HUES48 (cell line): ENCODE measurements at regions not wholly inside any gene's neighbourhood (a gene's known extent, or its start where the extent isn't known, plus 50 kb on each side); places are given as distances from the start of the nearest gene placed in this dataset.

Experiments
- H3K27ac ChIP-seq: one replicate; pipeline ENCODE4 v1.7.0; 2013; ENCODE audit warnings: low read depth, low read length, inconsistent platforms
- H3K27me3 ChIP-seq: 2 replicates; pipeline ENCODE4 v1.6.1; 2013; ENCODE audit warnings: mild to moderate bottlenecking, low read length; ENCODE audit not compliant: control insufficient read depth, insufficient read depth
- H3K36me3 ChIP-seq: 2 replicates; pipeline ENCODE4 v1.6.1; 2013; ENCODE audit warnings: low read length; ENCODE audit not compliant: control insufficient read depth, insufficient read depth
- H3K4me1 ChIP-seq: 2 replicates; pipeline ENCODE4 v1.6.1; 2013; ENCODE audit warnings: mild to moderate bottlenecking, low read length; ENCODE audit not compliant: control insufficient read depth, insufficient read depth
- H3K4me3 ChIP-seq: 2 replicates; pipeline ENCODE4 v1.5.1; 2013; ENCODE audit warnings: mild to moderate bottlenecking, low read depth, low read length
- H3K9ac ChIP-seq: 2 replicates; pipeline ENCODE4 v1.6.1; 2013; ENCODE audit warnings: mild to moderate bottlenecking, low read depth, low read length, moderate library complexity
- H3K9me3 ChIP-seq: 2 replicates; pipeline ENCODE4 v1.6.1; 2013; ENCODE audit warnings: low read length; ENCODE audit not compliant: control insufficient read depth, insufficient read depth

GRCh38 chr15:31484986-31485385 is 158.4 kb downstream of the KLF13 start:
- Histone ChIP-seq H3K27ac (no peak overlapping the region), H3K9me3 (no peaks in the 10 kb centered on the region), H3K4me3 (no peak overlapping the region), H3K4me1 (peaks cover 7% of the 10 kb centered on the region; the same call in 1 of the 2 replicates), H3K36me3 (no peaks in the 10 kb centered on the region), H3K9ac (no peak overlapping the region), H3K27me3 (peaks cover 50% of the 10 kb centered on the region)

GRCh38 chr15:31485431-31485830 is 158.8 kb downstream of the KLF13 start:
- Histone ChIP-seq H3K9ac (no peak overlapping the region), H3K36me3 (no peaks in the 10 kb centered on the region), H3K27ac (no peak overlapping the region), H3K4me3 (no peak overlapping the region), H3K4me1 (peaks cover 7% of the 10 kb centered on the region; the same call in 1 of the 2 replicates), H3K27me3 (peaks cover 50% of the 10 kb centered on the region), H3K9me3 (no peaks in the 10 kb centered on the region)

GRCh38 chr15:31485911-31486461 is 159.4 kb downstream of the KLF13 start:
- Histone ChIP-seq H3K4me1 (peaks cover 7% of the 10 kb centered on the region; the same call in 1 of the 2 replicates), H3K27ac (no peak overlapping the region), H3K36me3 (no peaks in the 10 kb centered on the region), H3K9me3 (no peaks in the 10 kb centered on the region), H3K27me3 (peaks cover 49% of the 10 kb centered on the region), H3K4me3 (no peak overlapping the region), H3K9ac (no peak overlapping the region)

- 0 out of 2 replicates have a peak, but pooled peaks cover 2% of the 10 kb centered on the region for H3K9me3 ChIP-seq
- H3K4me3 ChIP-seq = no peak overlapping the region
- peaks cover 7% of the 10 kb centered on the region; the same call in 1 of the 2 replicates for H3K4me1 ChIP-seq
- H3K9ac ChIP-seq = no peak overlapping the region
- no peak overlapping the region for H3K27ac ChIP-seq
- H3K36me3 ChIP-seq = no peaks in the 10 kb centered on the region
- H3K27me3 ChIP-seq = peaks cover 44% of the 10 kb centered on the region
Measured at GRCh38 chr15:31486506-31486905, 159.9 kb downstream of the KLF13 start.

GRCh38 chr15:31486906-31487695 is 160.5 kb downstream of the KLF13 start:
- H3K9ac ChIP-seq = no peak overlapping the region

GRCh38 chr15:31487811-31488436 is 161.3 kb downstream of the KLF13 start:
- Histone ChIP-seq H3K4me1 (peaks cover 4% of the 10 kb centered on the region; the same call in 1 of the 2 replicates), H3K9me3 (0 out of 2 replicates have a peak, but pooled peaks cover 2% of the 10 kb centered on the region), H3K9ac (no peak overlapping the region), H3K4me3 (no peak overlapping the region), H3K27ac (no peak overlapping the region), H3K27me3 (peaks cover 30% of the 10 kb centered on the region), H3K36me3 (no peaks in the 10 kb centered on the region)

More at GRCh38 chr15:31486906-31487695, 160.5 kb downstream of the KLF13 start:
- Histone ChIP-seq H3K27me3 (peaks cover 38% of the 10 kb centered on the region), H3K27ac (no peak overlapping the region), H3K4me3 (no peak overlapping the region), H3K9me3 (0 out of 2 replicates have a peak, but pooled peaks cover 2% of the 10 kb centered on the region), H3K4me1 (peaks cover 7% of the 10 kb centered on the region; the same call in 1 of the 2 replicates), H3K36me3 (no peaks in the 10 kb centered on the region)

GRCh38 chr15:31488437-31489204 is 162.0 kb downstream of the KLF13 start:
- Histone ChIP-seq H3K9ac (no peak overlapping the region), H3K36me3 (no peaks in the 10 kb centered on the region), H3K4me3 (no peak overlapping the region), H3K9me3 (0 out of 2 replicates have a peak, but pooled peaks cover 2% of the 10 kb centered on the region), H3K27me3 (peaks cover 23% of the 10 kb centered on the region), H3K4me1 (0 out of 2 replicates have a peak, but pooled peaks cover 3% of the 10 kb centered on the region), H3K27ac (no peak overlapping the region)

- Histone ChIP-seq H3K4me1 (0 out of 2 replicates have a peak, but pooled peaks cover 3% of the 10 kb centered on the region), H3K27ac (no peak overlapping the region), H3K9me3 (0 out of 2 replicates have a peak, but pooled peaks cover 2% of the 10 kb centered on the region), H3K4me3 (no peak overlapping the region), H3K9ac (no peak overlapping the region), H3K27me3 (peaks cover 17% of the 10 kb centered on the region), H3K36me3 (no peaks in the 10 kb centered on the region)
Measured at GRCh38 chr15:31489281-31489680, 162.6 kb downstream of the KLF13 start.

GRCh38 chr15:31489801-31490646 is 163.4 kb downstream of the KLF13 start:
- Histone ChIP-seq H3K27ac (no peak overlapping the region), H3K4me1 (0 out of 2 replicates have a peak, but pooled peaks cover 3% of the 10 kb centered on the region), H3K9ac (no peak overlapping the region), H3K36me3 (no peaks in the 10 kb centered on the region), H3K9me3 (0 out of 2 replicates have a peak, but pooled peaks cover 2% of the 10 kb centered on the region), H3K4me3 (no peak overlapping the region), H3K27me3 (peaks cover 10% of the 10 kb centered on the region)

GRCh38 chr15:31494786-31495185 is 168.2 kb downstream of the KLF13 start:
- Histone ChIP-seq H3K36me3 (no peaks in the 10 kb centered on the region), H3K9me3 (0 out of 2 replicates have a peak, but pooled peaks cover 2% of the 10 kb centered on the region), H3K4me3 (no peak overlapping the region), H3K9ac (no peak overlapping the region), H3K27me3 (no peaks in the 10 kb centered on the region), H3K27ac (no peak overlapping the region), H3K4me1 (no peaks in the 10 kb centered on the region)
